GM23338 (cell line): ENCODE measurements at regions not wholly inside any gene's neighbourhood (a gene's known extent, or its start where the extent isn't known, plus 50 kb on each side); places are given as distances from the start of the nearest gene placed in this dataset.

Source experiments
- ATAC-seq: fragments of 200-7000 bp; cut with Tn5 transposase; 3 replicates; pipeline ENCODE4 v1.9.1; 2020
- DNase-seq: peaks from one replicate; pipeline ENCODE4 v3.0.0-alpha.2; 2015; ENCODE audit warnings: low spot score
- H2AFZ ChIP-seq: fragments of 200-600 bp; sonication (generic); 2 replicates; pipeline ENCODE4 v1.8.0; 2016; ENCODE audit warnings: antibody characterized with exemption, mild to moderate bottlenecking, moderate library complexity
- H3F3A ChIP-seq: fragments of 200-600 bp; sonication (generic); replicated peaks from 2 replicates; pipeline ENCODE4 v1.8.0; 2017; ENCODE audit warnings: antibody characterized with exemption, mixed run types, low read depth
- H3K27ac ChIP-seq: fragments of 200-600 bp; sonication (generic); 2 replicates; pipeline ENCODE4 v1.6.1; 2016; ENCODE audit warnings: low read depth
- H3K27me3 ChIP-seq: fragments of 200-600 bp; sonication (generic); 2 replicates; pipeline ENCODE4 v1.8.0; 2016; ENCODE audit warnings: mild to moderate bottlenecking, mixed run types, moderate library complexity; ENCODE audit not compliant: insufficient read depth
- H3K36me3 ChIP-seq: fragments of 200-600 bp; sonication (generic); 2 replicates; pipeline ENCODE4 v1.8.0; 2016; ENCODE audit warnings: mild to moderate bottlenecking; ENCODE audit not compliant: insufficient read depth
- H3K4me1 ChIP-seq: fragments of 200-600 bp; sonication (generic); 2 replicates; pipeline ENCODE4 v1.8.0; 2016; ENCODE audit warnings: mild to moderate bottlenecking, moderate library complexity; ENCODE audit not compliant: insufficient read depth
- H3K4me2 ChIP-seq: fragments of 200-600 bp; sonication (generic); 2 replicates; pipeline ENCODE4 v1.7.1; 2017; ENCODE audit warnings: mixed run types
- H3K4me3 ChIP-seq: fragments of 200-600 bp; sonication (generic); 2 replicates; pipeline ENCODE4 v1.6.1; 2016; ENCODE audit warnings: mixed run types
- H3K79me2 ChIP-seq: fragments of 200-600 bp; sonication (generic); replicated peaks from 2 replicates; pipeline ENCODE4 v1.8.0; 2017; ENCODE audit warnings: mild to moderate bottlenecking; ENCODE audit not compliant: insufficient read depth
- H3K9me2 ChIP-seq: fragments of 200-600 bp; sonication (generic); 2 replicates; pipeline ENCODE4 v1.8.0; 2017; ENCODE audit not compliant: insufficient read depth
- H4K20me1 ChIP-seq: fragments of 200-600 bp; sonication (generic); replicated peaks from 2 replicates; pipeline ENCODE4 v1.8.0; 2017; ENCODE audit warnings: mild to moderate bottlenecking; ENCODE audit not compliant: insufficient read depth
- H3K27ac Mint-ChIP-seq: 2 replicates; pipeline ENCODE4 v1.8.0; 2020; ENCODE audit warnings: inconsistent platforms, mild to moderate bottlenecking, moderate library complexity, mixed read lengths
- H3K27me3 Mint-ChIP-seq: 3 replicates; pipeline ENCODE4 v1.8.0; 2022; ENCODE audit warnings: low read depth, mild to moderate bottlenecking, moderate library complexity, mixed read lengths, inconsistent platforms; ENCODE audit not compliant: insufficient read depth, poor library complexity
- H3K36me3 Mint-ChIP-seq: 3 replicates; pipeline ENCODE4 v1.8.0; 2021; ENCODE audit warnings: low read depth, mild to moderate bottlenecking, inconsistent platforms, moderate library complexity, mixed read lengths
- H3K4me1 Mint-ChIP-seq: 3 replicates; pipeline ENCODE4 v1.8.0; 2020; ENCODE audit warnings: mild to moderate bottlenecking, inconsistent platforms, mixed read lengths
- H3K4me3 Mint-ChIP-seq: 3 replicates; pipeline ENCODE4 v1.8.0; 2021; ENCODE audit warnings: moderate library complexity, mild to moderate bottlenecking, inconsistent platforms, mixed read lengths
- H3K9me3 Mint-ChIP-seq: 3 replicates; pipeline ENCODE4 v1.8.0; 2020; ENCODE audit warnings: moderate library complexity, mild to moderate bottlenecking, inconsistent platforms, mixed read lengths
- CREB1 ChIP-seq: fragments of 250-450 bp; sonication (Bioruptor Pico); IDR thresholded peaks from 2 replicates; pipeline ENCODE4 v1.5.0; 2020; ENCODE audit warnings: low read depth, mild to moderate bottlenecking, moderate library complexity
- EZH2 ChIP-seq: fragments of 200-600 bp; sonication (generic); IDR thresholded peaks from one replicate; pipeline ENCODE4 v1.8.0; 2017; ENCODE audit warnings: antibody characterized with exemption, mild to moderate bottlenecking, low read depth; ENCODE audit not compliant: unreplicated experiment
- EZH2phosphoT487 ChIP-seq: fragments of 200-600 bp; sonication (generic); IDR thresholded peaks from one replicate; pipeline ENCODE4 v1.8.1; 2018; ENCODE audit warnings: antibody characterized with exemption; ENCODE audit not compliant: unreplicated experiment
- JUNB ChIP-seq: IDR thresholded peaks from one replicate; pipeline ENCODE4 v1.6.1; 2016; ENCODE audit warnings: antibody characterized with exemption; ENCODE audit not compliant: unreplicated experiment
- NANOG ChIP-seq: IDR thresholded peaks from 2 replicates; pipeline ENCODE4 v1.6.1; 2016; ENCODE audit warnings: antibody characterized with exemption, borderline replicate concordance
- POLR2AphosphoS5 ChIP-seq: IDR thresholded peaks from 2 replicates; pipeline ENCODE4 v1.6.1; 2016; ENCODE audit warnings: antibody characterized with exemption, low read depth
- STAT1 ChIP-seq: IDR thresholded peaks from one replicate; pipeline ENCODE4 v1.6.1; 2016; ENCODE audit warnings: antibody characterized with exemption; ENCODE audit not compliant: unreplicated experiment
- ZNF114 ChIP-seq: fragments of 250-450 bp; sonication (Bioruptor Pico); IDR thresholded peaks from 2 replicates; pipeline ENCODE4 v1.5.0; 2020; ENCODE audit warnings: mild to moderate bottlenecking, moderate library complexity
- ZNF331 ChIP-seq: fragments of 250-450 bp; sonication (Bioruptor Pico); IDR thresholded peaks from 2 replicates; pipeline ENCODE4 v1.5.0; 2020; ENCODE audit warnings: low read depth, mild to moderate bottlenecking, moderate library complexity
- TF ChIP-seq, protein P1 (sequence below): IDR thresholded peaks from one replicate; pipeline ENCODE4 v1.6.1; 2018; ENCODE audit warnings: antibody characterized with exemption; ENCODE audit not compliant: unreplicated experiment
- TF ChIP-seq, protein P2 (sequence below): fragments of 250-450 bp; sonication (Bioruptor Pico); IDR thresholded peaks from 2 replicates; pipeline ENCODE4 v1.5.0; 2020; ENCODE audit warnings: mild to moderate bottlenecking, moderate library complexity
- TF ChIP-seq, protein P3 (sequence below), 2 experiments: fragments of 200-600 bp in 1 of 2; sonication (generic) in 1 of 2; conservative IDR thresholded peaks; 2 replicates each; pipeline versions ENCODE4 v1.5.1 to v1.6.1; 2016 to 2017; ENCODE audit warnings: antibody characterized with exemption in 2 of 2, low read depth in 2 of 2, mild to moderate bottlenecking in 2 of 2, moderate library complexity in 1 of 2
- TF ChIP-seq, protein P4 (sequence below): IDR thresholded peaks from 2 replicates; pipeline ENCODE4 v1.6.1; 2016; ENCODE audit warnings: antibody characterized with exemption

DNA sequence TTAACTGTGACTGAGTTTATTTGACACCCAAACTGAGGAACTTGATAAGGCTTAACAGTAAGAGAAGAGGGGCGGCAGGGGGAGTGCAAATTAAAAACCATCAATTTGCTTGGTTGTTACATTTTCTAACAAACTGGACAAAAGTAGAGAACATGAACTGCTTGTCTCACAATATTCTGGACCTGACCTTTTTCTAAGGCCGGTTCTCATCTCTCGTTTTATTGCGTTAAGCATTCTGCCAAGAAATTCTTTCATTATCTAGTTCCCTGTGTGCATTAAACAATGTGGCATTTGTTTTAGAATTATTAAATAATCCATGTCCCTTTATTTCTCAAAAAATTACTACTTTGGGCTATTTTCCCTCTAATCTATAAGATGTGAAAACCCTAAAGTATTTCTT, 565.2 kb upstream of the PKDCC start:
- H3K9me3 Mint-ChIP-seq = no peaks in the 10 kb centered on the region
- H3K27me3 Mint-ChIP-seq = peaks cover 3% of the 10 kb centered on the region

More for the DNA sequence above, 565.2 kb upstream of the PKDCC start:
- Histone ChIP-seq H3K4me2 (no peak overlapping the region), H3K27me3 (no peaks in the 10 kb centered on the region), H3K4me3 (no peak overlapping the region), H3K36me3 (no peaks in the 10 kb centered on the region), H3K9me2 (peaks cover 8% of the 10 kb centered on the region; the same call in 1 of the 2 replicates), H4K20me1 (no peaks in the 10 kb centered on the region), H3K79me2 (no peaks in the 10 kb centered on the region), H2AFZ (no peak overlapping the region), H3K4me1 (no peaks in the 10 kb centered on the region), H3F3A (no peaks in the 10 kb centered on the region), H3K27ac (no peak overlapping the region)
- Mint-ChIP-seq H3K27ac (no peak overlapping the region), H3K4me1 (no peaks in the 10 kb centered on the region), H3K4me3 (no peak overlapping the region), H3K36me3 (no peaks in the 10 kb centered on the region)
- TF ChIP-seq, protein P1, sequence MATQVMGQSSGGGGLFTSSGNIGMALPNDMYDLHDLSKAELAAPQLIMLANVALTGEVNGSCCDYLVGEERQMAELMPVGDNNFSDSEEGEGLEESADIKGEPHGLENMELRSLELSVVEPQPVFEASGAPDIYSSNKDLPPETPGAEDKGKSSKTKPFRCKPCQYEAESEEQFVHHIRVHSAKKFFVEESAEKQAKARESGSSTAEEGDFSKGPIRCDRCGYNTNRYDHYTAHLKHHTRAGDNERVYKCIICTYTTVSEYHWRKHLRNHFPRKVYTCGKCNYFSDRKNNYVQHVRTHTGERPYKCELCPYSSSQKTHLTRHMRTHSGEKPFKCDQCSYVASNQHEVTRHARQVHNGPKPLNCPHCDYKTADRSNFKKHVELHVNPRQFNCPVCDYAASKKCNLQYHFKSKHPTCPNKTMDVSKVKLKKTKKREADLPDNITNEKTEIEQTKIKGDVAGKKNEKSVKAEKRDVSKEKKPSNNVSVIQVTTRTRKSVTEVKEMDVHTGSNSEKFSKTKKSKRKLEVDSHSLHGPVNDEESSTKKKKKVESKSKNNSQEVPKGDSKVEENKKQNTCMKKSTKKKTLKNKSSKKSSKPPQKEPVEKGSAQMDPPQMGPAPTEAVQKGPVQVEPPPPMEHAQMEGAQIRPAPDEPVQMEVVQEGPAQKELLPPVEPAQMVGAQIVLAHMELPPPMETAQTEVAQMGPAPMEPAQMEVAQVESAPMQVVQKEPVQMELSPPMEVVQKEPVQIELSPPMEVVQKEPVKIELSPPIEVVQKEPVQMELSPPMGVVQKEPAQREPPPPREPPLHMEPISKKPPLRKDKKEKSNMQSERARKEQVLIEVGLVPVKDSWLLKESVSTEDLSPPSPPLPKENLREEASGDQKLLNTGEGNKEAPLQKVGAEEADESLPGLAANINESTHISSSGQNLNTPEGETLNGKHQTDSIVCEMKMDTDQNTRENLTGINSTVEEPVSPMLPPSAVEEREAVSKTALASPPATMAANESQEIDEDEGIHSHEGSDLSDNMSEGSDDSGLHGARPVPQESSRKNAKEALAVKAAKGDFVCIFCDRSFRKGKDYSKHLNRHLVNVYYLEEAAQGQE = no peak
- TF ChIP-seq ZNF331 (CRISPR knock-in tag) (no peak), EZH2 (no peak), EZH2phosphoT487 (no peak), NANOG (no peak), POLR2AphosphoS5 (no peak), STAT1 (no peak), JUNB (no peak), CREB1 (CRISPR knock-in tag) (no peak), ZNF114 (CRISPR knock-in tag) (no peak)
- TF ChIP-seq, protein P2, sequence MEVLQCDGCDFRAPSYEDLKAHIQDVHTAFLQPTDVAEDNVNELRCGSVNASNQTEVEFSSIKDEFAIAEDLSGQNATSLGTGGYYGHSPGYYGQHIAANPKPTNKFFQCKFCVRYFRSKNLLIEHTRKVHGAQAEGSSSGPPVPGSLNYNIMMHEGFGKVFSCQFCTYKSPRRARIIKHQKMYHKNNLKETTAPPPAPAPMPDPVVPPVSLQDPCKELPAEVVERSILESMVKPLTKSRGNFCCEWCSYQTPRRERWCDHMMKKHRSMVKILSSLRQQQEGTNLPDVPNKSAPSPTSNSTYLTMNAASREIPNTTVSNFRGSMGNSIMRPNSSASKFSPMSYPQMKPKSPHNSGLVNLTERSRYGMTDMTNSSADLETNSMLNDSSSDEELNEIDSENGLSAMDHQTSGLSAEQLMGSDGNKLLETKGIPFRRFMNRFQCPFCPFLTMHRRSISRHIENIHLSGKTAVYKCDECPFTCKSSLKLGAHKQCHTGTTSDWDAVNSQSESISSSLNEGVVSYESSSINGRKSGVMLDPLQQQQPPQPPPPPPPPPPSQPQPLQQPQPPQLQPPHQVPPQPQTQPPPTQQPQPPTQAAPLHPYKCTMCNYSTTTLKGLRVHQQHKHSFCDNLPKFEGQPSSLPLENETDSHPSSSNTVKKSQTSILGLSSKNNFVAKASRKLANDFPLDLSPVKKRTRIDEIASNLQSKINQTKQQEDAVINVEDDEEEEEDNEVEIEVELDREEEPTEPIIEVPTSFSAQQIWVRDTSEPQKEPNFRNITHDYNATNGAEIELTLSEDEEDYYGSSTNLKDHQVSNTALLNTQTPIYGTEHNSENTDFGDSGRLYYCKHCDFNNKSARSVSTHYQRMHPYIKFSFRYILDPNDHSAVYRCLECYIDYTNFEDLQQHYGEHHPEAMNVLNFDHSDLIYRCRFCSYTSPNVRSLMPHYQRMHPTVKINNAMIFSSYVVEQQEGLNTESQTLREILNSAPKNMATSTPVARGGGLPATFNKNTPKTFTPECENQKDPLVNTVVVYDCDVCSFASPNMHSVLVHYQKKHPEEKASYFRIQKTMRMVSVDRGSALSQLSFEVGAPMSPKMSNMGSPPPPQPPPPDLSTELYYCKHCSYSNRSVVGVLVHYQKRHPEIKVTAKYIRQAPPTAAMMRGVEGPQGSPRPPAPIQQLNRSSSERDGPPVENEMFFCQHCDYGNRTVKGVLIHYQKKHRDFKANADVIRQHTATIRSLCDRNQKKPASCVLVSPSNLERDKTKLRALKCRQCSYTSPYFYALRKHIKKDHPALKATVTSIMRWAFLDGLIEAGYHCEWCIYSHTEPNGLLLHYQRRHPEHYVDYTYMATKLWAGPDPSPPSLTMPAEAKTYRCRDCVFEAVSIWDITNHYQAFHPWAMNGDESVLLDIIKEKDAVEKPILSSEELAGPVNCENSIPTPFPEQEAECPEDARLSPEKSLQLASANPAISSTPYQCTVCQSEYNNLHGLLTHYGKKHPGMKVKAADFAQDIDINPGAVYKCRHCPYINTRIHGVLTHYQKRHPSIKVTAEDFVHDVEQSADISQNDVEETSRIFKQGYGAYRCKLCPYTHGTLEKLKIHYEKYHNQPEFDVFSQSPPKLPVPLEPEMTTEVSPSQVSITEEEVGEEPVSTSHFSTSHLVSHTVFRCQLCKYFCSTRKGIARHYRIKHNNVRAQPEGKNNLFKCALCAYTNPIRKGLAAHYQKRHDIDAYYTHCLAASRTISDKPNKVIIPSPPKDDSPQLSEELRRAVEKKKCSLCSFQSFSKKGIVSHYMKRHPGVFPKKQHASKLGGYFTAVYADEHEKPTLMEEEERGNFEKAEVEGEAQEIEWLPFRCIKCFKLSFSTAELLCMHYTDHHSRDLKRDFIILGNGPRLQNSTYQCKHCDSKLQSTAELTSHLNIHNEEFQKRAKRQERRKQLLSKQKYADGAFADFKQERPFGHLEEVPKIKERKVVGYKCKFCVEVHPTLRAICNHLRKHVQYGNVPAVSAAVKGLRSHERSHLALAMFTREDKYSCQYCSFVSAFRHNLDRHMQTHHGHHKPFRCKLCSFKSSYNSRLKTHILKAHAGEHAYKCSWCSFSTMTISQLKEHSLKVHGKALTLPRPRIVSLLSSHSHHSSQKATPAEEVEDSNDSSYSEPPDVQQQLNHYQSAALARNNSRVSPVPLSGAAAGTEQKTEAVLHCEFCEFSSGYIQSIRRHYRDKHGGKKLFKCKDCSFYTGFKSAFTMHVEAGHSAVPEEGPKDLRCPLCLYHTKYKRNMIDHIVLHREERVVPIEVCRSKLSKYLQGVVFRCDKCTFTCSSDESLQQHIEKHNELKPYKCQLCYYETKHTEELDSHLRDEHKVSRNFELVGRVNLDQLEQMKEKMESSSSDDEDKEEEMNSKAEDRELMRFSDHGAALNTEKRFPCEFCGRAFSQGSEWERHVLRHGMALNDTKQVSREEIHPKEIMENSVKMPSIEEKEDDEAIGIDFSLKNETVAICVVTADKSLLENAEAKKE (CRISPR knock-in tag) = no peak
- TF ChIP-seq, protein P3, sequence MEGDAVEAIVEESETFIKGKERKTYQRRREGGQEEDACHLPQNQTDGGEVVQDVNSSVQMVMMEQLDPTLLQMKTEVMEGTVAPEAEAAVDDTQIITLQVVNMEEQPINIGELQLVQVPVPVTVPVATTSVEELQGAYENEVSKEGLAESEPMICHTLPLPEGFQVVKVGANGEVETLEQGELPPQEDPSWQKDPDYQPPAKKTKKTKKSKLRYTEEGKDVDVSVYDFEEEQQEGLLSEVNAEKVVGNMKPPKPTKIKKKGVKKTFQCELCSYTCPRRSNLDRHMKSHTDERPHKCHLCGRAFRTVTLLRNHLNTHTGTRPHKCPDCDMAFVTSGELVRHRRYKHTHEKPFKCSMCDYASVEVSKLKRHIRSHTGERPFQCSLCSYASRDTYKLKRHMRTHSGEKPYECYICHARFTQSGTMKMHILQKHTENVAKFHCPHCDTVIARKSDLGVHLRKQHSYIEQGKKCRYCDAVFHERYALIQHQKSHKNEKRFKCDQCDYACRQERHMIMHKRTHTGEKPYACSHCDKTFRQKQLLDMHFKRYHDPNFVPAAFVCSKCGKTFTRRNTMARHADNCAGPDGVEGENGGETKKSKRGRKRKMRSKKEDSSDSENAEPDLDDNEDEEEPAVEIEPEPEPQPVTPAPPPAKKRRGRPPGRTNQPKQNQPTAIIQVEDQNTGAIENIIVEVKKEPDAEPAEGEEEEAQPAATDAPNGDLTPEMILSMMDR (conservative IDR thresholded peaks at IDR 0.05; ENCODE audit: low read depth in 2 of 2) = no peak
- TF ChIP-seq, protein P4, sequence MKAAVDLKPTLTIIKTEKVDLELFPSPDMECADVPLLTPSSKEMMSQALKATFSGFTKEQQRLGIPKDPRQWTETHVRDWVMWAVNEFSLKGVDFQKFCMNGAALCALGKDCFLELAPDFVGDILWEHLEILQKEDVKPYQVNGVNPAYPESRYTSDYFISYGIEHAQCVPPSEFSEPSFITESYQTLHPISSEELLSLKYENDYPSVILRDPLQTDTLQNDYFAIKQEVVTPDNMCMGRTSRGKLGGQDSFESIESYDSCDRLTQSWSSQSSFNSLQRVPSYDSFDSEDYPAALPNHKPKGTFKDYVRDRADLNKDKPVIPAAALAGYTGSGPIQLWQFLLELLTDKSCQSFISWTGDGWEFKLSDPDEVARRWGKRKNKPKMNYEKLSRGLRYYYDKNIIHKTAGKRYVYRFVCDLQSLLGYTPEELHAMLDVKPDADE = no peak
- DNase-seq (no peak), ATAC-seq (no peak)
